ENCODE measurements at regions not wholly inside any gene's neighbourhood (a gene's known extent, or its start where the extent isn't known, plus 50 kb on each side); places are given as distances from the start of the nearest gene placed in this dataset.

- TF ChIP-seq RFX5 (IDR thresholded peaks at IDR 0.05; ENCODE audit: low read length), result no peak
- TF ChIP-seq MXI1 (IDR thresholded peaks at IDR 0.05; ENCODE audit: low read depth, low read length), result no peak
Observed at GRCh38 chr1:96340686-96341085, 380.9 kb upstream of the PTBP2 start.

Measured in SK-N-SH (cell line).